ENCODE measurements at regions not wholly inside any gene's neighbourhood (a gene's known extent, or its start where the extent isn't known, plus 50 kb on each side); places are given as distances from the start of the nearest gene placed in this dataset.
A peak's percentile ranks its signal among the peaks of the same experiment; 100 is the strongest.

- Histone ChIP-seq H3K79me2 (ENCODE audit: insufficient read depth) (no peaks in the 10 kb centered on the region), H3K27me3 (replicated peaks; ENCODE audit: insufficient read depth) (no peaks in the 10 kb centered on the region), H3K4me1 (ENCODE audit: insufficient read depth) (peaks cover 20% of the 10 kb centered on the region), H4K20me1 (ENCODE audit: insufficient read depth) (no peaks in the 10 kb centered on the region), H3K9ac (peak overlapping the region; percentile 24; the same call in 1 of the 2 replicates), H3K4me3 (no peak overlapping the region), H3K36me3 (ENCODE audit: low read depth) (no peaks in the 10 kb centered on the region), H3K4me2 (ENCODE audit: unreplicated experiment) (peak overlapping the region; percentile 40), H3K27ac (peak overlapping the region; percentile 81), H2AFZ (no peak overlapping the region), H3F3A (ENCODE audit: insufficient read depth) (peaks cover 25% of the 10 kb centered on the region), H3K9me3 (ENCODE audit: low read depth) (no peaks in the 10 kb centered on the region), H3K9me2 (ENCODE audit: insufficient read depth) (no peaks in the 10 kb centered on the region)
- peak; percentile 52 for DNase-seq
- TF ChIP-seq EZH2phosphoT487 (IDR thresholded peaks at IDR 0.05; ENCODE audit: insufficient read depth, low read depth) (no peak), EZH2 (IDR thresholded peaks at IDR 0.05; ENCODE audit: insufficient read depth, poor library complexity, severe bottlenecking) (no peak)
- WGBS, 2 experiments (ENCODE audit: low coverage in 1 of 2, low lambda C conversion rate in 2 of 2, missing lambda C conversion rate in 2 of 2): 41 to 45% methylated on average over 4 of the region's 4 CpGs
- in situ Hi-C loops (cut with MboI): no loop called here
Observed at GRCh38 chr6:14271789-14272736, 154.5 kb downstream of the CD83 start.

GRCh38 chr6:14272737-14273085 is 155.1 kb downstream of the CD83 start:
- Histone ChIP-seq H3K36me3 (ENCODE audit: low read depth) (no peaks in the 10 kb centered on the region), H3F3A (ENCODE audit: insufficient read depth) (peaks cover 25% of the 10 kb centered on the region), H3K9me3 (ENCODE audit: low read depth) (no peaks in the 10 kb centered on the region), H3K9ac (no peak overlapping the region), H3K27me3 (replicated peaks; ENCODE audit: insufficient read depth) (no peaks in the 10 kb centered on the region), H3K4me1 (ENCODE audit: insufficient read depth) (peaks cover 20% of the 10 kb centered on the region), H3K79me2 (ENCODE audit: insufficient read depth) (no peaks in the 10 kb centered on the region), H3K4me2 (ENCODE audit: unreplicated experiment) (no peak overlapping the region), H4K20me1 (ENCODE audit: insufficient read depth) (no peaks in the 10 kb centered on the region), H3K27ac (peak overlapping the region; percentile 81), H3K9me2 (ENCODE audit: insufficient read depth) (no peaks in the 10 kb centered on the region), H2AFZ (no peak overlapping the region), H3K4me3 (no peak overlapping the region)
- no peak for DNase-seq
- 82 to 89% methylated on average over 1 of the region's 1 CpG for WGBS, 2 experiments (ENCODE audit: low coverage in 1 of 2, low lambda C conversion rate in 2 of 2, missing lambda C conversion rate in 2 of 2)
- in situ Hi-C loops (cut with MboI): no loop called here
- TF ChIP-seq EZH2phosphoT487 (IDR thresholded peaks at IDR 0.05; ENCODE audit: insufficient read depth, low read depth) (no peak), EZH2 (IDR thresholded peaks at IDR 0.05; ENCODE audit: insufficient read depth, poor library complexity, severe bottlenecking) (no peak)

DNA sequence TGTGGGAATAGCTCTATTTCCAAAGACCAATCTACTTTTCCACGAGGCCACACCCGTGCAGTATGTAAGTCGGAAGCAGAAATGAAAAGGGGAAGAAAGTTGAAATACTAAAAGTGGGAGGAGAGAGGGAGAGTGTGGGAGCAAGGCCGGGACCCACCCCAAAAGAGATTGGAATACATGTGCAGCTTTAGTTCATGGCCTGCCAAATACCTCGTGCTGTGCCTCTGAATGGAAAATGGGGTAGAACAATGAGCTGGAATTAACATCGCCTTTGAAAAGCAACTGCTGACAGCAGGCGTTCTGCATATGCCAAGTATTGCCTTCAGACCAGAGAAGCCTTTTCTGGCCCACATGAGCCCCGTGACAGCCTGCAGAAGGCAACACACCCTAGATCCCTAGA is 155.6 kb downstream of the CD83 start:
- H3K4me1 ChIP-seq (ENCODE audit: insufficient read depth): peaks cover 20% of the 10 kb centered on the region
- TF ChIP-seq EZH2 (IDR thresholded peaks at IDR 0.05; ENCODE audit: insufficient read depth, poor library complexity, severe bottlenecking) (no peak), EZH2phosphoT487 (IDR thresholded peaks at IDR 0.05; ENCODE audit: insufficient read depth, low read depth) (no peak)
- in situ Hi-C loops (cut with MboI): no loop called here
- no peak overlapping the region for H2AFZ ChIP-seq
- H3K4me2 ChIP-seq (ENCODE audit: unreplicated experiment): no peak overlapping the region
- no peaks in the 10 kb centered on the region for H3K79me2 ChIP-seq (ENCODE audit: insufficient read depth)
- DNase-seq: no peak
- no peaks in the 10 kb centered on the region for H4K20me1 ChIP-seq (ENCODE audit: insufficient read depth)
- no peak overlapping the region for H3K4me3 ChIP-seq
- H3K36me3 ChIP-seq (ENCODE audit: low read depth): no peaks in the 10 kb centered on the region
- H3K9me3 ChIP-seq (ENCODE audit: low read depth): no peaks in the 10 kb centered on the region
- no peaks in the 10 kb centered on the region for H3K27me3 ChIP-seq (replicated peaks; ENCODE audit: insufficient read depth)
- H3K9ac ChIP-seq: no peak overlapping the region
- H3F3A ChIP-seq (ENCODE audit: insufficient read depth): peaks cover 25% of the 10 kb centered on the region
- H3K27ac ChIP-seq: no peak overlapping the region
- no peaks in the 10 kb centered on the region for H3K9me2 ChIP-seq (ENCODE audit: insufficient read depth)
- WGBS, 2 experiments (ENCODE audit: low coverage in 1 of 2, low lambda C conversion rate in 2 of 2, missing lambda C conversion rate in 2 of 2): 69 to 70% methylated on average over 8 of the region's 8 CpGs

- in situ Hi-C loops (cut with MboI): no loop called here
- Histone ChIP-seq H3K79me2 (ENCODE audit: insufficient read depth) (no peaks in the 10 kb centered on the region), H3K27ac (no peak overlapping the region)
Observed at GRCh38 chr6:14274016-14274415, 156.4 kb downstream of the CD83 start.

More at GRCh38 chr6:14274016-14274415, 156.4 kb downstream of the CD83 start:
- Histone ChIP-seq H3K4me3 (no peak overlapping the region), H3K4me1 (ENCODE audit: insufficient read depth) (peaks cover 20% of the 10 kb centered on the region), H3K9me3 (ENCODE audit: low read depth) (no peaks in the 10 kb centered on the region), H3K9ac (no peak overlapping the region), H3K9me2 (ENCODE audit: insufficient read depth) (no peaks in the 10 kb centered on the region), H3K36me3 (ENCODE audit: low read depth) (no peaks in the 10 kb centered on the region), H3F3A (ENCODE audit: insufficient read depth) (peaks cover 25% of the 10 kb centered on the region), H4K20me1 (ENCODE audit: insufficient read depth) (no peaks in the 10 kb centered on the region), H2AFZ (no peak overlapping the region), H3K4me2 (ENCODE audit: unreplicated experiment) (no peak overlapping the region), H3K27me3 (replicated peaks; ENCODE audit: insufficient read depth) (no peaks in the 10 kb centered on the region)
- WGBS, 2 experiments (ENCODE audit: low coverage in 1 of 2, low lambda C conversion rate in 2 of 2, missing lambda C conversion rate in 2 of 2): 88 to 89% methylated on average over 6 of the region's 6 CpGs
- TF ChIP-seq EZH2phosphoT487 (IDR thresholded peaks at IDR 0.05; ENCODE audit: insufficient read depth, low read depth) (no peak), EZH2 (IDR thresholded peaks at IDR 0.05; ENCODE audit: insufficient read depth, poor library complexity, severe bottlenecking) (no peak)
- DNase-seq: no peak

Data from GM23248 (cell line).